NCI-H226 (cell line): ENCODE measurements at regions not wholly inside any gene's neighbourhood (a gene's known extent, or its start where the extent isn't known, plus 50 kb on each side); places are given as distances from the start of the nearest gene placed in this dataset.
"Not testable (repeated sequence)": the region's sequence is repeated elsewhere in the genome, so short reads cannot be mapped to it uniquely, and the experiment has no call there.

Experiments used
- DNase-seq: peaks from one replicate; pipeline ENCODE4 v3.0.0-alpha.2; 2015

DNA sequence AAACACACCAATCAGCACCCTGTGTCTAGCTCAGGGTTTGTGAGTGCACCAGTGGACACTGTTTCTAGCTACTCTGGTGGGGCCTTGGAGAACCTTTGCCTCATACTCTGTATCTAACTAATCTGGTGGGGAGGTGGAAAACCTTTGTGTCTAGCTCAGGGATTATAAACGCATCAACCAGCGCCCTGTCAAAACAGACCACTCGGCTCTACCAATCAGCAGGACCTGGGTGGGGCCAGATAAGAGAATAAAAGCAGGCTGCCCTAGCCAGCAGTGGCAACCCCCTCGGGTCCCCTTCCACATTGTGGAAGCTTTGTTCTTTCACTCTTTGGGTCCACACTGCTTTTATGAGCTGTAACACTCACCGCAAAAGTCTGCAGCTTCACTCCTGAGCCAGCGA is 121.8 kb downstream of the FSCB start:
- not testable (repeated sequence) for DNase-seq

DNA sequence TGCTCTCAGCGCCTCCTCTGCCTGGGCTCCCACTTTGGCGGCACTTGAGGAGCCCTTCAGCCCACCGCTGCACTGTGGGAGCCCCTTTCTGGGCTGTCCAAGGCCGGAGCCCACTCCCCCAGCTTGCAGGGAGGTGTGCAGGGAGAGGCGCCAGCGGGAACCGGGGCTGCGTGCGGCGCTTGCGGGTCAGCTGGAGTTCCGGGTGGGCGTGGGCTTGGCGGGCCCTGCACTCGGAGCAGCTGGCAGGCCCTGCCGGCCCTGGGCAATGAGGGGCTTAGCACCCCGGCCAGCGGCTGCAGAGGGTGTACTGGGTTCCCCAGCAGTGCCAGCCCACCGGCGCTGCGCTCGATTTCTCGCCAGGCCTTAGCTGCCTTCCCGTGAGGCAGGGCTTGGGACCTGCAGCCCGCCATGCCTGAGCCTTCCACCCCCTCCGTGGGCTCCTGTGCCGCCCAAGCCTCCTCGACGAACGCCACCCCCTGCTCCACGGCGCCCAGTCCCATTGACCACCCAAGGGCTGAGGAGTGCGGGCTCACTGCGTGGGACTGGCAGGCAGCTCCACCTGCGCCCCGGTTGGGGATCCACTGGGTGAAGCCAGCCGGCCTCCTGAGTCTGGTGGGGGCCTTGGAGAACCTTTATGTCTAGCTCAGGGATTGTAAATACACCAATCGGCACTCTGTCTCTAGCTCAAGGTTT is 122.3 kb downstream of the FSCB start:
- DNase-seq = not testable (repeated sequence)

DNA sequence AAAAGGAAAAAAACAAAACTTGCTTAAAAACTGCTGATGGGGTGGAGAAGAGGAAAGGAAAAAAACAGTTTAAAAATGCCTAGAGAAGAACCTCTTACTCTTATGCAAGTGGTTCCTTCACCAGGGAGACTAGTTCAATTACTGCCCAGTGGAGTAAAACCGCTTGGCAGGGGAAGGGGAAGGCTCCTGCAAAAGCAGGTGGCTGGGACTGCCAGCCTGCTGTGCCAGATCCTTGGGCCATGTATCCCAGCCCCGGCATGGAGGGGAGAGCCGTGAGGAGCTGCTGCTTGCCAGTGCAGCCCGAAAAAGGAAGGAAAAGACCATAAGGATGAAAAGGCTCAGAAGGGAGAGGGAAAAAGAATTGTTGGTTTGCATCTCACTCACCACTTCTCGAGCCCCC is 123.0 kb downstream of the FSCB start:
- no peak for DNase-seq

DNA sequence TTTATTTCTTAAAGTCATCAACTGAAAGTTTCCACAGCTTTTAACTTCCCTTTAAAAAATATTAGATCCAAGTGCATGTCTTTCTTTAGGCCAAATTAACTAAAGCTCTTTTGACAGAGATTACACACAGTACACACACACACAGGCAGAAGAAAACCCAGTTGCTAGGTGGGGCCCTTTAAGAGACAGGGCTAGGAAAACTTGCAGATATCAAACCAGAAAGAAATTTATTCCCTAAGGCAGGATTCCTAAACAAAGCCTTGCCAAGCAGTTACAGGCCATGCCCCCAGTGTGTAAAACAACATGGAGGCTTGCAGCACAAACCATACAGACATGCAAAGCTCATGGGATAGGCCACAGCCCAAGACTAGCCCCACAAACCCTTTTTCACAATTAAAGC is 123.4 kb downstream of the FSCB start:
- DNase-seq = peak; percentile 53

DNA sequence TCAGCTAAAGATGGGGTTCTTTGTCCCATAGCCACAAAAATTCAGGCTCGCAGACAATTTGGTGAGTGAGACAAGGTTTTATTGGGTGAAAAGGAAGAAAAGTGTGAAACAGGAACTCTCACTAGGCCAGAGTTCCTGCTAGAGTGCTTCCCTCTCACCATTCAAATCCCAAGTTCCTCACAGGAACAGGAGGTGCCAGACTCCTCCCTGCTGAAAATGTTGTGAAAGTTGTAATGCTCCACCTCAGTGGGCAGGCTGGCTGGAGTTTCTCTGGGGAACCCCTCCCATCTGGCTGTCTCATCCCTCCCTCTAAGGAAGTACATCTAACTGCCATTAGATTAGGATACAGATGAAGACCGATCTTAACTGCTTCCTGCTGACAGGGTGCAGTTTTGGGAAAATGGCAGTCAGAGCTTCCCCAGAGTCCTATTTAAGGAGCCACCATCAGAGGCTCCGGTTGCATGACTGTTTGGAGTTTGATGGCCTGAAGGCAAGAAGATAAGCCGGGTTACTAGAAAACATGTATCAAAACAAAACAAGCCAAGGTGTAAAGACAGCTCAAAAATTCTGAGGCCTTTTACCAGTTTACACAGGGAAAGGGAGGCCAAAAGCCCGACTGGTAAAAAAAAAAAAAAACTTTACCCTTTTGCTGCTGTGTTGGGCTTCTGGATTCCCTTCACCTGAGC is 127.6 kb downstream of the FSCB start:
- peak; percentile 60 for DNase-seq

DNA sequence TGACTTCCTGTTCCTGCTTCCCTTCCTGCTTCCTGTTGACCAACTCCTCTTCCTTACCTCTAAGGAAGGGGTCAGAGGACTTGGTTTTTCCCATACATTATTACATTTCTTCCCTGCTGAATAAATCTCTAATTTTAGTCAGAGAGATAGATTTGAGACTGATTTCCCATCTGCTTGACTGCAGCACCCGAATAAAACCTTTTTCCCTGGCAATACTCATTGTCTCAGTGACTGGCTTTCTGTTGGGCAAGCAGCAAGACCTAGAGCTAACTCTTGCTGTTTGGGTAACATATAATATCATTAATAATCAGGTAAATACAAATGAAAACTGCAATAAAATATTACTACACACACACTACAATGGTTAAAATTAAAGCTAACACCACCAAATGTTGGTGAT is 132.2 kb downstream of the FSCB start:
- no peak for DNase-seq

DNA sequence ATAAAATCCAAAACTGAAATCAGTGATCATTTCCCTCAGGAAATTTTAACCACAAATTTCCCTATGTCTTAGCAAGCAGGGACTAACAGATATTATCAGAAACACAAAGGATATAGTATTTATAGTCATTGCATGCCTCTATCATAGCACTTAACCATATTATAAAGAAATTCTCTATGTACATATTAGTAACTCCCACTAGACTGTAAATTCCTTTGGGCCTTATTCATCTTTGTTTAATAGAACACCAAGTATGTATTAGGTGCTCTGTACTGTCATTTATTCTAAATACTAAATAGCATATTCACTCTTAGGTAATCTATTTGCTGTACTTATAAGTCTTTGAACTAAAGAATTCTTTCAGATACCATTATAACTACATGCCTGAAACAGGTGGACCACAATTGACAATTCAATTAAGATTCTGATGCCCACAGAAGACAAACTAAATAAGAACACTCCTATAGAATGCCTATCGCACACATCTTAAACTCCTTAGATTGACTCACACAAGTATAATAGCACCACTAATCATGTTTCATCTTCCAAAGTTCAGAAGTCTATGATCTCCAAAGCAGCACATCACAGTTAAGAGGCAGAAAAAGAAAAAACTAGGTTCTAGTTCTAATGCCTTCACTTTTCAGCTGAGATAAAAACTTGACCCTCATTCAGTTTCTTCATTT is 134.1 kb downstream of the FSCB start:
- no peak for DNase-seq

DNA sequence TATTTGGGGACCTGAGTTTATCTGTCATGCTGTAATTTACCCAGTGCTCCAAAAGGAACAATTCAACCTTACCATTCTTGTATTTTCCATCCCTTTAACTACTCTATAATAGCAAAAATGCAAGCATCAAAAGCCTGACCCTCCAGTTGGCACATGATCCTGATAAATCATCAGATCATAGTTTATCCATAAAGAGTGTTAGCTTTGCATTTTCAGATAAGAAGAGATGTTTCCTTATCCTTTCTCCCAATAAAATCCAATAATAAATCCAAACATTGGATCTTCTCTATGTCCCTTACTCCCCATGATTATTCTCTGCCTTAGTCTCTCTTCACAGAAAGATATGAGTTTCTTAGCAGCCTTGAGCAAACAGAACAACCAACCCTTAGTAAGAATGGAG is 134.9 kb downstream of the FSCB start:
- DNase-seq = no peak

DNA sequence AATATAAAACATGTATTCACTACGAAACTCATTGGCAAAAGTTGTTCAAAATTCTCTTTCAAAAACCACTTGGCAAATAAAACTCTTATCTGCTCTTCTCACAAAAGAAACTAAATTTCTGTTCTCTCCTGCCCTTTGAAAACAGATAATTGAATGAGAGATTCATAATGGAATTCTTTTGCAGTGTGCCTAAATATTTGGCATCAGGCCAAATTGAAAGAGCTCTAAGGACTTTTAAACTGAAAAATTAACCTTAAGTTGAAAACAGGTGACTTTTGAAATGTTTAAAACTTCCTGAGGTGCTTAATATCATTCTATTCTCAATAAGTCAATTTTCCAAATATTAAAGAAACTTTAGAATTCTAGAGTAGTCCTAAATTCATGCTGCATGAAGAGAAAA is 136.4 kb downstream of the FSCB start:
- peak; percentile 9 for DNase-seq

DNA sequence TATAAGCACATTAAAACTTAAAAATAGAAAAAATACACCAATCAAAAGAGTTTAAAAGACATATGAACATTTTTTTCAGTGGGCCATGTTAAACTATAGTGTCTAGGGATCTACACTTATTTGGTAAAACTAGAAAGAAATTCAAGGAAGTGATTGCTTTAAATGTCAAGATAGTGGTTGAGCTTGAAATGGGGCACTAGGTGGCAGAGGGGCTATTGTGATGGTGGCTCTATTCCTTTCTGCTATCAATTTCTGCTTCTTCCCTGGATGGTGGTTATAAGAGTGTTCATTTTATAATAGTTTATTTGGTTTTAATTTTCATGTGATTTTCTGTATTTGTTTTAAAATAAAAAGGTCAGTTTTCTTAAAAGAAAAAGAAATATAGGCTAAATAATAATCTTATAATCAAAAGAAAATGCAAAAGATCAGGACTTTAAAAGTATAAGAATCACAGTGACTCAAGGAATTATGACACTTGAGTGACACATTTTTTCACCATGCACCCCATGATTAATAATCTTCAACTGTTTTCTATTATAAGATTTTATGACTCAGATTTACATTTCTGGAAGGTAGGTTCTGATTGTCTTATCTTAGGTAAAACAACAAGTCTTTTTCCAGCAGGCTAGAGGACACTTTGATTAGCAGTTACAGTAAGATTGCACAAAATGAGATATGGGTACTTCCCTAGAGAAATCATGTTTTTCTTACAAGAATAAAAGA is 137.5 kb downstream of the FSCB start:
- DNase-seq = peak; percentile 24

DNA sequence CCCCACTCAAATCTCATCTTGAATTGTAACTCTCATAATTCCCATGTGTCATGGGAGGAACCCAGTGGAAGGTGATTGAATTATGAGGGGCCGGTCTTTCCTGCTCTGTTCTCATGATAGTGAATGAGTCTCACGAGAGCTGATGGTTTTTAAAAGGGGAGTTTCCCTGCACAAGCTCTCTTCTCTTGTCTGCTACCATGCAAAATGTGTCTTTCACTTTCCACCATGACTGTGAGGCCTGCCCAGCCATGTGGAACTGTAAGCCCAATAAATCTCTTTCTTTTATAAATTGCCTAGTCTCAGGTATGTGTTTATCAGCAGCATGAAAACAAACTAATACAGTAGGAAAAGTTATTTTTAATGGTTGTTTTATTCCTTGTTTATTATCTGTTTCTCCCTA is 146.0 kb downstream of the FSCB start:
- DNase-seq = no peak

DNA sequence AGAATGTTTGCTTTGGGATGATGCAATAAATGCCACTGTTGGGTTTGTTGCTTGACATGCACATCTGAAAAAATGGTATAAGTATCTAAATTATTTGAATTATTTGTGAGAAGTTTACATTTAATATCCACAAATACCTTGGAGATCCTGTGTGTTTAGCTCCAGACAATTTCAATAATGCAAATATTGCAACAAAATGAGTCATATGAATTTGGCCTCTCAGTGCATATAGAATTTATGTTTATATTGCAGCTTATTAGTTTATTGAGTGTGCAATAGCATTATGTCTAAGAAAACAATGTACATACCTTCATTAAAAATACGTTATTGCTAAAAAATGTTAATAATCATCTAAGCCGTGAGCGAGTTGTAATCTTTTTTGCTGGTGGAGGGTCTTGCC is 153.3 kb downstream of the FSCB start:
- DNase-seq = no peak

DNA sequence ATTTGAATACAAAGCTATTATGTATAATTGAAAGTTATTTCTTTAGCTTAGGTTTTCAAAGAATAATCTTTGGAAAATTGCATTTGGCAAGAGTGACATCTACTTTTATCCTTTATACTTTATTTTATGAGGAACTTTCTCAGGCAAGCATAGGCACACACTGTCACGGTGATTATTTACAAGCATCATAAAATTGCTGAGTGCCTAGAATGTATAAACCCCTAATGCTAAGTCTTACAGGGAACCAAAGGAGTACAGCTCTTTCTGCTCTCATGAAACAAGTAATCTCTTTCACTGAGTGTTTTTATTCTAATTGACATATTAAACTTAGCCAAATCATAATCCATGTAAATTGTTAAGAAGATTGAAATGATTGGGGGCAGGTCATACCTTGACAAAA is 154.9 kb downstream of the FSCB start:
- no peak for DNase-seq

DNA sequence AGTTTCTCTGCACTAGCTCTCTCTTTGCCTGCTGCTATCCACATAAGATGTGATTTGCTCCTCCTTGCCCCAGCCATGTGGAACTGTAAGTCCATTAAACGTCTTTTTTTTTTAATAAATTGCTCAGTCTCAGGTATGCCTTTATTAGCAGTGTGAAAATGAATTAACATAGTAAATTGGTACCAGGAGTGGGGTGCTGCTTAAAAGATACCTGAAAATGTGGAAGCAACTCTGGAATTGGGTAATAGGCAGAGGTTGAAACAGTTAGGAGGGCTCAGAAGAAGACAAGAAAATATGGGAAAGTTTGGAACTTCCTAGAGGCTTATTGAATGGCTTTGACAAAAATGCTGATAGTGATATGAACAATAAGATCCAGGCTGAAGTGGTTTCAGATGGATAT is 159.8 kb downstream of the FSCB start:
- no peak for DNase-seq

DNA sequence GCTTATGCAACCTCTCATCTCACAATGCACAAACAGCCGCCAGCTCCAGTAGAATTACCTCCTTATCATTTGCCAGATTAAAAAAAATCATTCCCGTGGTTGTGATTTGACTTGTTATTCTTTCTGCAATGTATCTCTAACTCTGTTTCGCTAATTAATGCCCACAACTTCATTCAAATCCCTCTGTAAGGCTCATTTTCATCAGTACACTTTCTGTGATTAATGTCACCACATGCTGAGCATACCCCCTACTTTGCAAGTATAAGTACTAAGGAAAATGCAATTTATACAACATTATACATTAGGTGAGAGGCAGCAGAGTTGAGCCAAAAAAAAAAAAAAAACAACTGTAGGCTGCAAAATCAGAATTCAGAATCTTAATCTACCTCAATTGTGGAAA is 166.0 kb downstream of the FSCB start:
- DNase-seq = no peak

DNA sequence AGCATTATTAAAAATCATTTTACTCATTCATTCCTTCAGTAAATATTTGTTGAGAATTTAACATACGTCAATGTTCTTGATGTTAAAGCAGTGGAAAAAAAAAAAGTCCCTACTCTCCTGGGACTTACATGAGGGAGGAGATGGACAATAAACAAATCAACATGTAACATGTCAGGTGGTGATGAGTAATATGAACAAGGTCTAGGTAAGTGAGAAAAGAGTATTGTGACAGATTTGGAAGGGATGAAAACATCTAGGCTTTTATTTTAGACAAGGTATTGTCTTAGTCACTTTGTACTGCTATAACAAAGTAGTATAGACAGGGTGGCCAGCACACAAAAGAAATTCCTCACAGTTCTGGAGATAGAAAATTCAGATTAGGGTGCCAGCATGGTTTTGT is 167.2 kb downstream of the FSCB start:
- no peak for DNase-seq

DNA sequence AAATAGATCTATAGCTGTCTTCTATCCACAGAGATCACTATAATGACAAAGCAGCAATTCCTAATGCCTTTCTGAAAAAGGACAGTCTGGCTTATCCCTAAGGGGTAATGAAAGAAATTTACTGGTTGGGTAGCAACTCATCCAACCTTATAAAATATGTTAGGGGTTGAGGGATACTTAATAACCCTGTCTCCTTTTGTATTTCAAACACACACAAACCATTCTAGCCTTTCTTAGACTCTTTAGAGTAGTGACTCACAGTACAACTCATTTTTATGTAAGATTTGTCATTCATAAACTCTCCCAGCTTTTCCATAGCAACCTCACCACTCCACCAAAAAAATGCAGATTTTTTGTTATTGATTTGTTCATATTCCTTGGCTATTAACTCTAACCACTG is 167.9 kb downstream of the FSCB start:
- peak; percentile 3 for DNase-seq

DNA sequence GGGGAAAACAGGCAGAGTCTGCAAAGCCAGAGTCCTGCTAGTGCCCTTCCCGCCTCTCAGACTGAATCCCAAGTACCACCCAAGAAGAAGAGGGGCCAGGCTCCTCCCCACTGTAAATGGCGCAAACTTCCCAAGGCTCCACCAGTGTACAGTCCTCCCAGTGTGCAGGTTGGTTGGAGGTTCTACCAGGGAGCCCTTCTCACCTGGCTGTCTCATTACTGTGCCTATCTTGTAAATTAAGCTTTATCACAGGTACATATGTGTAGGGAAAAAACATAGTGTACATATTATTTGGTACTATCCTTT is 189.7 kb downstream of the FSCB start:
- no peak for DNase-seq

DNA sequence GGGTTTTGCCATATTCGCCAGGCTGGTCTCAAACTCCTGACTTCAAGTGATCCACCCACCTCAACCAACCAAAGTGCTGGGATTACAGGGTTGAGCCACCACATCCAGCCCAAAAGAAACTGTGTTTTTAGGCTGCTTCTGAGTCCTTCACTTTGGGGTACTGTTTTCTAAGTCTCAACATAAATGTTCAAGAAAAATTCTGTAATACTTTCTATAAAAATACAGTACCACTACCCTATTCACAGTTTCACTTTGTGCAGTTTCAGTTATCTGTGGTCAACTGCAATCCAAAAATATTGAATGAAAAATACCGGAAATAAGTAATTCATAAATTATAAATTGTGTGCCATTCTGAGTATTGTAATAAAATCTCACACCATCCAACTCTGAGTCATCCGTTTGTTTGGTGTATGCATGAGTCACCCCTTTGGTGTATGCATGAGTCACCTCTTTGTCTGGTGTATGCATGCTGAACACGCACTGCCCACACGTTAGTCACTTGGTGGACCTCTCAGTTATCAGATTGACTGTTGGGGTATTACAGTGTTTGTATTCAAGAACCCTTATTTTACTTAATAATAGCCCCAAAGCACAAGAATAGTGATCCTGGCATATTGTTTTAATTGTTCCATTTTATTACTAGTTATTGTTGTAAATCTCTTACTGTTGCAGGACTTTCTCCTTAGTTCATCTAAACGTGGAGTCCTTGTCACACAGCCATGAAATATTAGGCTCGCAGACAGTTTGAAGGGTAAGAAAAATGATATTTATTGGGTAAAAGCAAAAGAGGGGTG is 190.2 kb downstream of the FSCB start:
- DNase-seq = peak; percentile 96

DNA sequence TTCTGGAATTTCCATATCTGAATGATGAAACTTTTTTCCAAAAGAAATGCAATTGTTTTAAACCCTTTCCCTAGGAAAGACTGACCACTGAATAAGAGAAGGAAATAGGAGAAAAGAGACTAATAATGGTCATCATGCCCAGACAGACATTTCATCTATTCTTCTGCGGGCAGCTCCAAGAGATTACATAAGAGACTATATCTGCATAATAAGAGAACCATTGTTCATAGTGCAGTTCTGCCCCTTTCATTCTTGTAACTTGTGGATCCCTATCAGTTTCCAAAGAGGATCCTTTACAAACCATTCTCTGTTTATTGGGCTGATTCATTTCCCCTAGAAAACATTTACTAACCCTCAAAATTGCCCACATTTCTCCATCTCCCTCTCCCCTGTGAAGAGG is 197.8 kb downstream of the FSCB start:
- no peak for DNase-seq

DNA sequence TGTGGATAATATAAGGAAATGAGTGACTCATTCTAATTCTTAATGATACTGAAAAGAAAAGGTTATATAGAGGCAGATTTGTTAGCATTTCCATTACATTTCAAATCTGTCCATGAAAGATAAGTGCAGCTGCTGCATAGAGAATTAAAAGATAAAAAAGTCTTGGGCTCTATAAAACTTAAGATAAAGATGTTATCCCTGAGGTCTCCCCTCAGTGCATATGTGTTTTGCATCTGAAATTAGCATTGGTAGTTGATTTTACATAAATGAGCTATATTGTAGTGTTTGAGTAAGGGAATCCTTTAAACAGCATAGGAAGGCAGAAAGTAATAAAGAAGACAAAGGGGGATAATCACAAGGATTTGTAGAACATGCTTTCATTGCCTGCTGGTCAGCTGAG is 206.2 kb downstream of the FSCB start:
- no peak for DNase-seq

DNA sequence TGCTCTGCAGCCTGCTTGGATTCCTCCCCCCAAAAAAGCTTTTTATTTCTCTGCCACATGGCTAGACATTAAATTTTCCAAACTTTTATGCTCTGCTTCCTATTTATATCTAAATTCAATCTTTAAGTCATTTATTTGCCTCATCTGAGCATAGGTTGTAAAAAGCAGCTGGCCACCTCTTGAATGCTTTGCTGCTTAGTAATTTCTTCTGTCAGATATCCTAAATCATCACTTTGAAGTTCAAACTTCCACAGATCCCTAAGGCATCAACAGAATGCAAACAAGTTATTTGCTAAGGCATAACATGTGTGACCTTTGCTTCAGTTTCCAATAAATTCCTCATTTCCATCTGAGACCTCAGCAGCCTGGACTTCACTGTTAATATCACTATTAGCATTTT is 209.6 kb downstream of the FSCB start:
- DNase-seq = no peak

DNA sequence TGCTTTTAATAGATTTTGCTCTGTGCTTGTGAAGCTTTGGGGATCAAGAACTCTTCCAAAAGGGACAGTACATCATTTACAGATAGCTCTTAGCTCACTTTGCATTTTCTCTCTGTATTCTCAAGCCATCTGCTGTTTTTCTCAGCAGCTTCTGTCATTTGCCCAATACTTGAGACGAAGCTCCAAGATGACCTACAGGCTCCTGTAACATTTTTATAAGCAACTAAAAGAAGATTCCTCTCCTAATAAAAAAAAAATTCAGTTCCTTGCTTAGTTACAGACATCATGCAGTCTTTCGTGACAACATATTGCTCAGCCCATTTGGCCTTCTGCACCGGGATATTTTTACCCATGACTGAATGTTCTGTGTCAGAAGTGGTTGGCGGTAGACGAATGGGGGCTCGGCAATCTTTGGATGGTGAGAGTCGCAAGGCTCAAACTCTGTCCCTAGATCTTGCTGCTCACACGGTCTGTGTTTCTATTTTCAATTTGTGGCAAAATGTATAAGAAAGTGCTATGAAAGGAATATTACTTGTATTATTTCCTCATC is 215.6 kb downstream of the FSCB start:
- DNase-seq = no peak
